Fibroblast of skin of right biceps (primary cell): ENCODE measurements at regions not wholly inside any gene's neighbourhood (a gene's known extent, or its start where the extent isn't known, plus 50 kb on each side); places are given as distances from the start of the nearest gene placed in this dataset.

ENCODE experiments used
- DNase-seq: peaks from one replicate; pipeline ENCODE4 v3.0.0-alpha.2; 2013

GRCh38 chr11:69545976-69546617 lies 64.6 kb downstream of the LINC01488 start:
- DNase-seq, result no peak

- DNase-seq, result no peak
These were observed 65.4 kb downstream of the LINC01488 start for GRCh38 chr11:69546735-69547370.

- no peak for DNase-seq
These were observed 69.4 kb downstream of the LINC01488 start for GRCh38 chr11:69550846-69551245.

DNA sequence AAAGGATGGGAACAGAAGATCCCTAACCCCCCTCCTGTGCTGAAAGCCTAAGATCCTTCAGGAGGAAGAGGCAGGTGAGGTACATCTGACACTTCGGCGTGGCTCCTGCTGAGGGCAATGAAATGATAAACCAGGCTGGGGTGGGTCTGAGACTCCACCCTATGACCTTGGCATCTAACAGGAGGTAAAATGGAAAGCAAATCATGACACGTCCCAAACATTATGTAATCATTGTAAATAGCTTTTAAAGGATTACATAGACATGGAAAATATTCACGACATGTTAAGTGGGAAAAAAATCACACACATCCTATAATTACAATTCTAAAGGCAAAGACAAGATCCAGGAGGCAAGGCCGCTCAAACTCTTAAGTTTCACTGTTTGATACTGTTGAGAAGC lies 70.5 kb downstream of the LINC01488 start:
- no peak for DNase-seq

DNA sequence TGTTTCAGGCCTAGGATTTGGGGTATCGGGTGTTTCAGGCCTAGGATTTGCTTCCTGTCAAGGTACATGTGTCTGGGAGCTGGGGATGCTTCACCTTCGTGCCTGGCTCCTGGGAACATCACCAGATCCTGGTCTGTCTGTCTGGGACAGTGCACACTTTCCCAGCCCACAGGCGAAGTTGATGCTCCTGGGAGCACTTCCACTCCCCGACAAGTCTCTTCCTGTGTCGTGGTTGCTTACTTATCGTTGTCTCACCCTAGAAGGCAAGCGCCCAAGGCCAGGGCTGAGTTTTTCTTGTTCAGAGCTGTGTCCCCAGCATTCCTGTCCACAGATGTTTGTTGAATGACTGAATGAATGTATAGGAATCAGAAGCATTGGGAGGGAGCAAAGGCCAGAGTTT lies 71.5 kb downstream of the LINC01488 start:
- no peak for DNase-seq

- no peak for DNase-seq
These were observed 72.2 kb downstream of the LINC01488 start for GRCh38 chr11:69553416-69554357.

DNA sequence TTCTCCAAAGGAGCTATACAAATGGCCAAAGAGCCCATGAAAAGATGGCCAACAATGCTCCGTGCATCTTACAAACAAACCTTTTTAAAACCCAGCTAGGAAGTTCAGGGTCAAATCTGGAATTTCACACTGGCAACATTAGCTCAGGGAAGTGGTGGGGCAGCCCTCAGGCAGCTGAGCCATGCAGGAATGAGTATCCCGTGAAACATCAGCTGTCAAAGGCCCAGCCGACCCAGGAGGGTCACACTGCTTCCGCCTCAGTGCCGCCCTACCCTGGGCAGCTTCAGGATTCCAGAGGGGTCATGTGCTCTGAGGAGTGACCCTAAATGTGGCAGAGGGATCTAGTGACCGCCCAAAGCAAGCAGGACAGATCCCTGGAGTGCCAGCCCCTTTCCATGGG lies 73.4 kb downstream of the LINC01488 start:
- DNase-seq, result no peak

DNA sequence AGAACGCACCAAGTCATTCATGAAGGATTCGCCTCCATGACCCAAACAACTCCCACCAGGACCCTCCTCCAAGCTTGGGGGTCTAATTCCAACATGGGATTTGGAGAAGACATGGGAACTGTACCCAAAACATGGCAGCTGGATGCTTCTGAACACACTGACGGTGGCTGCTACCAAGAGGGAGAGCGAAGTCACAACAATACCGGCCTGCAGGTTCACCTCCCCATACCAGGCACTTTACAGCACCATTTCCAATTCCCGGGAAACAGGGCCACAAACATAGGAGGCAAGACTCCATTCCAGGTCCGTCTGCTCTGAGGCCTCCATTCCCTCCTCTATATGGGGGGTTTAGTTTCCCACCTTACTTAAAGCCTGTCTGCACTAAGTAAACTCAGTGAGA lies 75.8 kb downstream of the LINC01488 start:
- no peak for DNase-seq

DNA sequence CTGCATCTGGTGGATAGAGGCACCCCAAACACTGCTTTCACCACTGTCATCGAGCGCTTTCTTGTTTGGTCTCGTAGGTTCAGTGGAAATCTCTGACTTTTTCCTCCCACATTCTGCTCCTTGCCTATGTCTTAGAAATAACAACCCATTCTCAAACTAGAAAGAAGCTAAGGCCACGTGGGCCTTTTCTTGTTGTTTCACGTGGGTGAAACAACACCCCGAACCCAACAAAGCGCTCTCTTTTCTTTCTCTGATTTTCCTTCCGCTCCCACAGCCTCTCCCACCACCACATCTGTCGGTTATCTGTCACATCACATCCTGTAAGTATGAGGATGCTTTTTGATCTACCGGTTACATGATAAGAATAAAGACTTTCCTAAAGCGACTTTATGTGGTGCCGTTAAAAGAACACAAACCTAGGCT lies 77.1 kb downstream of the LINC01488 start:
- DNase-seq, result no peak

GRCh38 chr11:69559181-69559580 lies 77.7 kb downstream of the LINC01488 start:
- no peak for DNase-seq

GRCh38 chr11:69560141-69560790 lies 78.8 kb downstream of the LINC01488 start:
- peak; percentile 38 for DNase-seq

GRCh38 chr11:69562302-69562701 lies 78.7 kb upstream of the CCND1 start:
- no peak for DNase-seq

DNA sequence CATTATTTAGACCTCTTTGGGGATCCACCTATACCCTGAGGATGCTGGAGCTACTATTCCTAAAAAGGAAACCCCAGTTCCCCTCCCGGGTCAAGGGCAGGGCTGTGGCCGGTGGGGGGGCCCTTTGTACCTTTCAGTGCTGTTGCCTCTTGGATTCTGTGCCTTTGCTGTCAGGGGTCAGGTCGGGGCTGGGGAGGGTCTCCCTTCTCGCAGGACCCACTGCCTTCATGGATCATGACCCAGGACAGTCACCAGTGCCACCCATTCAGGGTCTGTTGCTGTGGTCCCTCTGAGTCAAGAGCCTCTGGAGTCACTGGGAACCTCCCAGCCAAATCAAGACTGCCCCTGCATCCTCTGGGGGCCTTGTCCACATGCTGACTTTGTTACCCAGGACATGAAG lies 78.1 kb upstream of the CCND1 start:
- no peak for DNase-seq

DNA sequence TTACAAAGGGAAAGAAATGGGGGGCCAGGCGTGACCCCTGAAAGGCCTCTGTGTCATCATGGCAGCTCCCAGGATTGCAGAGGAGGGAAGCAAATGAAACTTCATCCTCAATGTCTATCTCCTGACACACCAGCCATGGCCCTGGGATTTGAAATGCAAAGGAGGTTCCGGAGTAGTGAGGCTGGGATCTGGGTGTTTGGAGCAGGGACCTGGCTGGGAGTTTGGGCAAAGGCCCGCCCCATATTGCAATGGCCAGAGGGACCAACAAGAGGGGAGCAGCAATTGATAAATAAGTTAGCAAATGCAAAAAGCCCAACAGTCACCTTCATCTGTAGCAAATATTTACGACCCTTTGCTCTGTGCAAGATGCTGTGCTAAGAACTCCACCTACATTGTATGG lies 77.7 kb upstream of the CCND1 start:
- no peak for DNase-seq

DNA sequence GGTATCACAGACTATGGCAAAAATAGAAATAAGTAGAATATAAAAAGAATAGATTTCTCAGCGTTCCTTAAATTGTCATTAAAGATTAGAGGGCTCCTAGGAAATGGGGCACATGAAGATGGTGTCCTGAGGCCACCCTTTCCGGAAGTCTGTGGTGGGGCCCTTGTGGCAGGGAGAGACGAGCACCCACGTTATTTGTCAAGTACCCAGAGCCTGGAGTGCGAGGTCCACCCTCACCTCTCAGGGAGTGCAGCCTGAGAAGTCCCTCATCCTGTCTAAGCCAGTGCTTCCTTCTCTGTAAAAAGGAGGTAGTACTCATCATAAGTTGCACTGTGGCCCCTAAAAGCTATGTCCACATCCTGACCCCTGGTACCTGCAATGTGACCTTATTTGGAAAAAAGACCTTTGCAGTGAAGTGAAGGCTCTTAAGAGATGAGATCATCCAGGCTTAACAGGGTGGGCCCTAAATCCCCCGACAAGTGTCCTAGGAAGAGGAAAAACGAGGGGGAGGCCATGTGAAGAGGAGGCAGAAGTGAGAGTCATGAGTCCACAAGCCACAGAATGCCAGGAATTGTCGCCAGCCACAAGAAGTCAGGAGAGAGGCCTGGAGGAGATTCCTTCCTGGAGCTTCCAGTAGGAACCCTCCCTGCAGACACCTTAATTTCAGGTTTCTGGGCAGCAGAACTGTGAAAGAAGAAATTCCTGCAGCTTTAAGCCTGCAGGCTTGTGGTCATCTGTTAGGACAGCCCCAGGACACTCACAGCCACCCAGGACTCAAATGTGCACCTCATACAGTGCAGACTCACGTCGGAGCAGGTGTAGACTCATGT lies 76.8 kb upstream of the CCND1 start:
- peak; percentile 81 for DNase-seq

- DNase-seq, result no peak
These were observed 75.0 kb upstream of the CCND1 start for GRCh38 chr11:69566001-69566400.

GRCh38 chr11:69567951-69568808 lies 72.8 kb upstream of the CCND1 start:
- peak; percentile 19 for DNase-seq

- no peak for DNase-seq
These were observed 72.2 kb upstream of the CCND1 start for GRCh38 chr11:69568809-69569097.

GRCh38 chr11:69569306-69570200 lies 71.4 kb upstream of the CCND1 start:
- no peak for DNase-seq

DNA sequence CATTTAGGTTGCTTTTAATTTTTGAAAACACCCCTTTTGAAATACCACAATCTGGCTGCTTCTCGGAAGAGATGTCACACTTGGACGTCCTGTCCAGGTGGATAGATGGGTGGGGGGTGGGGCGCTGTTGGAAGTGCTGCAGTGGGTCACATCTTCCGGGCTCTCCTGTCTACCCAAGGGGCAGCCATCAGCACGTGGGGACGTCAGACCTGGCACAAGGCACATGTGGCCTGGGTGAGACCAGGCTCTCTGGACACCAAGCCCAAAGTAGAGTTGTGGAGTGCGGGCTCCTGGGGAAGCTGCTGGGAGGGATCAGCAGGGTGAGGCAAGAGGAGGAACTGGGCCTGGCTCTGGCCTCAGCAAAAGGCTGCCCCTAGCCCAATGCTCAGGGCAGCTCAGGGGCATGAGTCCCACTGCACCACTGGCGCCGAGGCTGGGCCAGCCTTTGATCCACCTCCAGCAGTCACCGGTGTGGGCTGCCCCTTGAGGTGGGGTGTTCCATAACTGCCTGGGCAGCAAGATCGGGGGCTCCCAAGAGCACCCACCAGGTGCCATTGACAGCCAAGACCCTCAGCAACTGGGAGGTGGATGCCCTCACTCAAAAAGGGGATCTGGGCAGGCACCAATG lies 68.6 kb upstream of the CCND1 start:
- no peak for DNase-seq
